Stimulated activated CD8-positive, alpha-beta memory T cell treated with anti-CD3 and anti-CD28 coated beads, Interleukin-4, amount 100 ng/mL, for 4 hours (primary cell): ENCODE measurements at regions not wholly inside any gene's neighbourhood (a gene's known extent, or its start where the extent isn't known, plus 50 kb on each side); places are given as distances from the start of the nearest gene placed in this dataset.
"Not testable (repeated sequence)": the region's sequence is repeated elsewhere in the genome, so short reads cannot be mapped to it uniquely, and the experiment has no call there.

Source experiments
- DNase-seq, 2 donors: peaks; one replicate each; pipeline ENCODE4 v3.0.0-alpha.2; 2020; ENCODE audit warnings: low read depth in 2 of 2, low spot score in 1 of 2

DNA sequence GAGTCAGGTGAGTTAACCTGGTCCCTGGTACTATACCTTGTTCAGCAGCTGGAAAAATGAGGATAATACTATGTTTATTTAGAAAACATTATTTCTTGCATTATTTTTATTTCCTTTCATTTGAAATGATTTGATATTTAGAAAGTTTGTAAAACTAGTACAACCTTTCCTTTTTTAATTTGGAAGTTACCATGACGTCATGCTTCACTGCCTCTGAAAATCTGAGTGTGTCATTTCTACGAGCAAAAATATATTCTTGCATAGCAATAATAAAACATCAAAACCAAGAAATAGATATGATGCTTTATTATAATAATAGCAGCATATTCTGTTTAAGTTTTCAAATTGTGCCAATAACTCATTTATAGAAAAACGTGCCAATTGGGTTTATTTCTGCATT, 1445.0 kb upstream of the RAG2 start:
- DNase-seq, result no peak

DNA sequence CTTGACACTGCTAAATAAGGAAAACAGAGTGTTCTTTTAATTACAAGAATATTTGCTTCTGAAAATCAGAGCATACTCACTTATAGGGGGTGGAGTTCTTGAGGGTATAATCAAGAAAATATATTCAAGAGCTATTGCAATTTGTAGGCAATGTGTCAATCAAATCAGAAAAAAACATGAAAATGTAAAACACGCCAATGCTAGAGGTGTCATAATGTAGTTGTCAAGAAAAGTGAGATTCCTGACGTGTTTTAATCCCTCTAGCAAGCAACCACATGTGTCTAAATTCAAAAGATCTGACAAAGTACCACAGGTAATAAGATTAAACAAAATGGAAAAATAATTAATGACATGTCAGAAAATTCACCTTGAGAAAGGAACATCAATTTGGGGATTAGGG, 1440.7 kb upstream of the RAG2 start:
- DNase-seq, result no peak

DNA sequence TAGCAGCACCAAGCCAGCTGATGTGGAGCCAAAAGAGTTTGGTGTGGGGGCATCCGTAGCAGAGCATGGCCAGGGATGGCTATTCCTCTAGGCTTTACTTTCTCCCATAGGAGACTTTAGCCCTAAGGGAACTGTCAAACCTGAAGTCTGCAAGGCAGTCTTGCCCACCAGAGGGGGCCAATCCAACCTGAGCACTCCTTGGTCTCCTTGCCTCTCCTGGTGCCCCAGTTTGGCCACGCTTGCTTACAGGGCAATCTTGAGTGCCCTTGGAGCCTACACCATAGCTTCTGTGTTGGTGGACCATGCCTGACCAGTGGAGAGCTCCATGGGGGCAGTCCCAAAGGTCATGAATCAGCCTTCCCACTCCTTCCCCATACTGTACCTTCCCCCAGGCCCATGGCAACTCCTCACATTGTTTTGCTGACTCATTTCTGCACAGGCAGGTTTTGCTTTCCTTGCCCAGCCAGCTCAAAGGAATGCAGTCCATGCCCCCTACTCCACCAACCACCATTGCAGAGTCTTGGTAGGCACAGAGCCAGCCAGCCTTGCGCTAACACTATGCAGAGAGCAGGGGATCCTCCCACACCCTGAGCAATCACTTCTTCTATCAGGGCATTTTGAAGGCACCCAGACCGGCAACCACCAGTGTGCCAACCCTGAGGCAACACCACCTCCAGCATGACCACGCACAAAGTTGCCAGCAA, 1421.2 kb upstream of the RAG2 start:
- no peak for DNase-seq

DNA sequence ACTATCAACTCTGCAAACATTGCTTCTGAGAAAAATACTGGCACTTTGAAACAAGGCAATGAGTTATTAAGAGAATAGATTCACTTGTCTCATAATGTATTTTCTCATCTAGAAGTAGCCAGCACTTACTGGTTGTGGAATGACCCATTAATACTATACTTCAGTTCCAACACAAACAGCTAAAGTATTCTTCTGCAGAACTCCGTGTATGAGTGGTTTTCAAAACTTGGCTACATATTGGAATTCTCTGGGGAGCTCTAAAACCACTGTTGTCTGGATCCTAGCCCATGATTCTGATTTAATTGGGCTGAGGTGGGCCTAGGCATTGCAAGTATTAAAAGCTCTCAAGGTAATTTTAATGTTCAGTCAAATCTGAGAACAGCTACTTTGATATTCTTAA, 1416.4 kb upstream of the RAG2 start:
- DNase-seq, result no peak

DNA sequence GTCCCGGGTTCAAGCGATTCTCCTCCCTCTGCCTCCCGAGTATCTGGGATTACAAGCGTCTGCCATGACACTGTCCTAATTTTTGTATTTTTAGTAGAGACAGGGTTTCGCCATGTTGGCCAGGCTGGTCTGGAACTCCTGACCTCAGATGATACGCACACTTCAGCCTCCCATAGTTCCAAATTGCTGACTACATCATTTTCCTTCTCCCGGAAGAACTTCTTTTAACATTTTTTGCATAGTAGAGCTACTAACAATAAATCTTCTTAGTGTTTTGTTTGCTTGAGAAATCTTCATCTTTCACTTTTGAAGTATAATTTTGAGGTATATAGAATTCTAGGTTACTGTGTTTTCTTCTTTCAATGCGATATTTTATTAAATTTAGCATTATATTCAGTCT, 1415.1 kb upstream of the RAG2 start:
- no peak for DNase-seq

DNA sequence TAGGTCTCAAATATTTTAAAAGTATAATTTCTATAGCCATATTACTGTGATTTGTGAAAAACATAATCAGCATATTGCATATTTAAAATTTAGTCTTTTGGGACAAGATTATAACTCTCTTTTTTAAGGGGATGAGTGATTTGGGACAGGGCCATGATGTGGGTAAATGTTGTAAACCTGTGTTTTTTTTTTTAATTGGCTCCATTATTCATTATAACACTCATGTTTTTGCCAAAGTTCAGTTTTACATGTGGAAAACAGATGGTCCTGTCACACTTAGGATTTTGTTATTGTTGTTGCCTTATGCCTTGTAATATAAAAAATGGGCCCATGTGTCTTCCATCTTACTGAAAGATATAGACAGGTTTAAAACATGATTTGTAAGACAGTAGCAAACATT, 1413.5 kb upstream of the RAG2 start:
- DNase-seq, result no peak

DNA sequence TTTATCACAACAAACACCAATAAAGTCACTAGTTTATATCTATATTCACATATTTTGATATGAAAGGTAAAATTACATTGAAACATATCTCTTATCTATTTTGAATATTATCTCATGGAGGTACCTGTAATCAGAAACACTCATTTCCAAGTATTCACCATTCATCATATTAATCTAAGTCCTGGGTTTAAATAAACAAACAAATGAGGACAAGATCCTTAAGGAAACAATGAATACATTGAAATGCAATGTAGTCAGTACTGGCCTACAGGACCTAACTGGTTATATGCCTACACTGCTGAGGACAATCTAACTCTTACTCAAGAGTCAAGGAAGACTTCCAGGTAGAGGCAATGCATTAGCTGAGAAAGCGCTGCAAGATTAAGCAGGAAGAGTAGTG, 1411.9 kb upstream of the RAG2 start:
- DNase-seq, result no peak

DNA sequence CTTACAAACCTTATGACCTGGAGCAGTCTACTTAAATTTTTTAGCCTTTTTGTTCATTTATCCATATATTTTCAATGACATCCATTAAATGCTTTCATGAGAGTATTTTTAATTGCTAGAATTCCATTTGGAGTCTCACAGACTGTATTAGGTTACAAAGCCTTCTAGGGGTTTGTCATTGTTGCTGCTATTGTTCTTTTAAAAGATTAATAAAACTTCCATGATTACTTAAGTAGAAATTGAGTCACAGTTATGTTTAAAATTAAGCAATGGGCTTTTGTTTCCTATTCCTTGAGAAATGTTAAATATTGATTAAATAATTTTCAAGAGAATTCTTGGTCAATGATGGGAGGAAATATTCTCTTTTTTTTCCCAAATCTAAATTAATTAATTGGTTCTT, 1408.4 kb upstream of the RAG2 start:
- DNase-seq, result no peak

DNA sequence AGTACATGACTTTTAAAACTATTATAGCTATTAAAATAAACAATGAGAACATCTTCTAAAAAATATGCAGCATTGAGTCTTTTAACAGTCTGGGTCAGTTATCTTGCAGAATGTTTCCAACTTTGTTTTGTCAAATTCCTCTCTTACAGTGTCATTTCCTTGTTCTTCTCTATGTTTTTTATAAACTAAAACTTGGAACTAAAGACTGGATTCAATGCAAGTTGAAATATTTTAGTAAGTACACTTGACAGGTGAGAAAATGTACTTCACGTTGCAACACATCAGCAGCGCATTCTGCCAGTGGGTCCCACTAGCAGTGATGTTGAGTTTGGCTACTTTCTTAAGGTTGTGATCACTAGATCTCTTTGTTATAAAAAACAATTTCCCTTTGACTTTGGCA, 1407.6 kb upstream of the RAG2 start:
- no peak for DNase-seq

DNA sequence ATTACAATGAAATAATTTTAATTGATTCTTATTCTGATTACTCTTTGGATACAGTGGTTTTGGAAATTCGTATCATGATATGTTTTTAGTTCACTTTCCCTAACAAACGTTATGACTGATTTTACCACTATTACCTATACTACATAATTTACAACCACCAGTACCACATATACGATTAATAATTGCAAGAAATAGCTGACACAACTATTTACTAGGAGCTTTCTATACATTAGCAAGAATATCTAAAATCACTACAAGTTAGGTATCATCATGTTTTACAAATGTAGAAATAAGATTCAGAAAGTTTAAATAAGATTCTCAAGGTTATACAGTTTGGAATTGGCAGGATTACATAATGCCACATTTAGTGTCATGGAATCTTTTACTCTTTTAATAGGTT, 1401.1 kb upstream of the RAG2 start:
- DNase-seq, result no peak

DNA sequence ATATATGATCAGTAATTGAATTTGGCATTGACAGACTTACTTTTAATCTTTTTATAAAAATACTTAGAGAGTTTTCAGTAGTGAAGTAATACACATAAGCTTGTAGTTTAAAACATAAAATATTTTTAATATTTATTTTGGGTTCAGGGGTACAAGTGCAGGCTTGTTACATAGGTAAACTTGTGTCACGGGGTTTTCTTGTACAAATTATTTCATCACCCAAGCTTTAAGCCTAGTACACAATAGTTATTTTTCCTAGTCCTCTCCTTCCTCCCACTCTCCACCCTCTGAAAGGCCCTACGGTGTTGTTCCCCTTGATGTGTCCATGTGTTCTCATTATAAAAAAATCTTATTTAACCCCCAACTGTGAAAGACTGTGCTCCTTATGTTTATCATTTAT, 1397.8 kb upstream of the RAG2 start:
- no peak for DNase-seq

DNA sequence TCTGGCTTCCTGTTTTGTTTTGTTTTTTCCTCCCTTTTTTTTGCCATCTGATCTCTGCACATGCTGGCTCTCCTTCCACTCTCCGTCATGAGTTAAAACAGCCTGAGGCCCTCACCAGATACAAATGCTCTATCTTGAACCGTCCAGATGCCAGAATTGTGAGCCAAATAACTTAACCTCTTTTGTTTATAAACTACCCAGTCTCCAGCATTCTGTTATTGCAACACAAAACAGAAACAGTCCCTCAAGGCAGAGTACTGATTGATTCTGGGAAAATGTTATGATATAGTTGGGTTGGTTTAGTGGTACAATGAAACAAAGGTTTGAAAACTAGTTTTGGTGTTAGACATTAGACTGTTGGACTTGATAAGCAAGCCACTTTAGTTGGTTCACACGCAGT, 1390.0 kb upstream of the RAG2 start:
- no peak for DNase-seq

DNA sequence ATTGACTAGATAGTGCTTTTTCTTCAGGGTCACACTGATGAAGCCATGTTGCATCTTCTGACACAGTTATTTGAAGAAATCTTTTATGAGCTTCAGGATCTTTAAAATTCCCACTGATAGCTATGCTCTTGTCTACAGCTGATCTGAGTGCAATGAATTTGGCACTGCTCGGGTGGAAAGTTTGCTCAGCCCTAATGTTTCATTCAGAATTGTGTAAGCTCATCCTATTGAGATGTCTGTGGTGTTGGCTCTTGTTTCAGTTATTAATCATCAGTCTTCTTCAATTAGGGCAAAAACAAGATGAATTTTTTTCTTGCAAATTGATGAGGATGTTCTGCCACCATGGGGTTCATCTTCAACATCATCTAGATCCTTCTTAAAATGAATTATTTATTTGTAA, 1387.0 kb upstream of the RAG2 start:
- no peak for DNase-seq

DNA sequence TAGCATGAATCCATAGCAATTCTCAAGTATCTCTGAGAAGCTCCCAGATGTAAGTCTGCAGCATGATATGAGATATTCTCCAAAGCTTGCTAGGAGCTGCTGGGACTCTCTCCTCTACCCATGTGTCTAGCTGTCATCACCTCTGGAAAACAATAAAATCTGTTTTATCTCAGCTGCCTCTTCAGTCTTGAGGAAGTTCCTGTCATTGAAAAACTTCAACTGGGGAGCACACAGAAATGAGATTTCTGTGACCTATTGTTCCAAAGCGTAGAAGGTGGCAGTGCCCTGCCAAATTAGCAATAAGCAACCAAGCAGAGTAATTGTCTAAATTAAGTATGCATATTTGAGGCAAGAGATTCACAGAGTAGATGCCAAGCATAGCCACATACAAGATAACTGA, 1380.6 kb upstream of the RAG2 start:
- DNase-seq, result no peak

DNA sequence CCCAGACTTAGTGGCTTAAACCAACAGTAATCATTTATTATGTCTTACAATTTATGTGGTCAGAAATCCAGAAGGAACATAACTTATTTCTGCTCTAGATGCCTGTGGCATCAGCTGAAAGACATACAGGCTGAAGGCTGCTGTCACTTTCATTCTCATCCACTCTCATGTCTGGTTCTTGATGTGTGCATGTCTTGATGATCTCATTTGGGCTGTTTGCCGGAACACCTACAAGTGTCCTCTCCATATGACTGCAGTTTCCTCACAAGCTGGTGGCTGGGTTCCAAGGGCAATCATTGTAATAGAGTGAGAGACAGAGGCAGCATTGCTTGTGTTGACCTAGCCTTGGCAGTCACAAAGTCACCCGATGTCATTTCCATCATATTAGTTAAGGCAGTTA, 1375.9 kb upstream of the RAG2 start:
- DNase-seq, result no peak

DNA sequence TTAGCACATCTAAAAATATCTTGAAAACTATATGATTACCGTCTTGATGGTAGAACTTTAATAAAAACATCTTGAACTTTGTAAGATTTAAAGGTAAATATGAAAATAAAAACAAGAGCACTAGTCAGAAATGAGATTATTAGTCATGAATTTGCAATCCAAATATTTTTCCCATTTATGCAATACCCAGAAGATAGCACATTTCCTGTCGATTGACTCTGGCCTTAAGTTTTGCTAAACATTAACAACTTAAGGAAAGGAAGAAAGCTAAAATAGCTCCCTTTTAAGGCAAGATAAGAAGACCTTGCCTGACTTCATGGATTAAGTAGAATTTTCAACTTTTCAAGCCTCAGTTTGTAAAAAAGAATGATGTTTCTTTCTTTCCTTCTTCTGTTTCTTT, 1374.7 kb upstream of the RAG2 start:
- no peak for DNase-seq

DNA sequence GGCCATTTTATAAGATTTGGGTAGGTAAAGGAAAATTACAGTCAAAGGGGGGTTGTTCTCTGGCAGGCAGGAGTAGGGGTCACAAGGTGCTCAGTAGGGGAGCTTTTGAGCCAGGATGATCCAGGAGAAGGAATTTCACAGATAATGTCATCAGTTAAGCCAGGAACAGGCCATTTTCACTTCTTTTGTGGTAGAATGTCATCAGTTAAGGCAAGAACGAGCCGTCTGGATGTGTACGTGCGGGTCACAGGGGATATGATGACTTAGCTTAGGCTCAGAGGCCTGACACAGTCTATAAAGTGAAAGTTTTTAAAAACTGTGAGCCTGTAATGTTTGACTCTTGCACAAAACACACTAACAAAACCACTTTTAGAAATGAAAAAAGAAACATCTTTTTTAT, 1371.3 kb upstream of the RAG2 start:
- DNase-seq, result not testable (repeated sequence)

DNA sequence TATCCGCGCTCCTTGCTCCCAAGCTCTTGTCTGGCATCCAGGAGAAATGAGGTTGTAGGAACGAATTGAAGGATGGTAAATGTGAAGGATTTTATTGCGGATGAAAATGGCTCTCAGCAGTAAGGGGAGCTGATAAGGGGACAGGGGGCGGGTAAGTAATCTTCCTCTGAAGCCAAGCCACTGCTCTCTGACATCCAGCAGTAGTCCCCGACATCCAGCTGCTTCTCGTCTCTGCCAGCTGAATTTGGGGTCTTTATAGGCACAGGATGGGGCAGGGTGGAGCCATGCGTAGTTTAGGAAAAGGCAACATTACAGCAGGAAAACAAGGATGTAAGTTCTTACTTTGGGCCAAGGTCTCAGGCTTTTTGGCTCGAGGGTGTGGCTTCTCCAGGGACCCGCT, 1370.1 kb upstream of the RAG2 start:
- no peak for DNase-seq

DNA sequence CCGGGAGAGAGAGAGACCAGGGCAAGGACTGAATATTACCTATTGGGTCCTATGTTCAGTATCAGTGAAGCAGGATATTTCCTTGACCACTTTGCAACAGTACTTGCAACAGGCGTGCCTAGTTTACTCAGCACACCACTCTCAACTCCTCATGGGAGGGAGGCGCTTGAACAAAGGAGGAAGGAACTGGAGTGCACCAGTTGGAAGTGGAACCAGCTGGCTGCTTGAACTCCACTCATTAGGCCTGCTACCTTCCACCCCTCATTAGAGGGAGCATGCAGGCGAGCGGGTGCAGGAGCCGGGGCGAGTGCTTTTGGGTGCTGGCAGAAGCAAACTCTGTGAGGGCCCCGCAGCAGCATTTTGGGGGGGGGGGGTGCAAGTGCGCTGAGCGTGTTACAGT, 1369.6 kb upstream of the RAG2 start:
- DNase-seq, result no peak

DNA sequence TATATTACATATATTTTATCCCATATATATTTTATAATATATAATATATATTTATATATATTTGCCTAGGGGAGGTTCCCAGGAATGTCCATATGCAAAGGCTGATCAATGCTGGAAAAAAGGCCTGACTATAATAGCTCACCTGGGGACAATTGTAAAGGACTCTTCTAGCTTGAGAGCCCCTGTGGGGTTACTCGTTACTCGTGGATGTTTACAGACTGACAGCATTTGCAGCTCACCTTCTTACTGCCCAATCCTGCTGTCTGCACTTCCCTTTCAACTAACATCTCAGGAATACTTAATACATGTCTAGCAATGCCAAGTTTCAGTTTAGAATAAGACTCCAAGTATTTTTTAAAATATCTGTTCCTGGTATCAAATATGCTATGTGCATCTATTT, 1365.4 kb upstream of the RAG2 start:
- DNase-seq, result no peak

DNA sequence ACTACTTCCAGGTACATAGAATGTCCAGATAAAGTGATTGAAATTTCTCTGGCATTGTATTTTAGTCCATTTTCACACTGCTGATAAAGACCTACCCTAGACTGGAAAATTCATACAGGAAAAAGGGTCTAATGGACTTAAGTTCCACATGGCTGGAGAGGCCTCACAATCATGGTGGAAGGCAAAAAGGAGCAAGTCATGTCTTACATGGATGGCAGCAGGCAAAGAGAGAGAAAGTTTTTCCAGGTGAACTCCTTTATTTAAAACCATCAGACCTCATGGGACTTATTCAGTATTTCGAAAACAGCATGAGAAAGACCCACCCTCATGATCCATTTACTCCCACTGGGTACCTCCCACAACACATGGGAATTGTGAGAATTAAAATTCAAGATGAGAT, 1359.7 kb upstream of the RAG2 start:
- DNase-seq, result no peak

DNA sequence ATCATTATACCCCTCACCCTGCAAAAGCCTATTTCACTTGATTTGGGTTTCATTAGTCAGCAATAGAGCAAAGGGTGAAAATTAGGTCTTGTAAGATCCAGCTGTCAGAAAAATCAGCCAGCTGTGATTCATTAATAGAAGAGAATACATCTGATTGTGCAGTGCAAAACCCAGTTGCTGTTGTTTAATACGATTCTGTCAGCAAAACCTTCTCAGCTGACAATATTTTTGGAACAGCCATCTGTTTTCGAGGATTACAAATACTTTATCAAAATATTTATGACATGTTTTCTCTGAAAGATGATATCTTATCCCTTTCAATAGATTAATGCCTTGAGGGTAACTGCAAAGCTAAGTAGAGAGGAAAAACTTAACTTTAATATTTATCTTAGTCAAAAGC, 1354.0 kb upstream of the RAG2 start:
- DNase-seq, result no peak

DNA sequence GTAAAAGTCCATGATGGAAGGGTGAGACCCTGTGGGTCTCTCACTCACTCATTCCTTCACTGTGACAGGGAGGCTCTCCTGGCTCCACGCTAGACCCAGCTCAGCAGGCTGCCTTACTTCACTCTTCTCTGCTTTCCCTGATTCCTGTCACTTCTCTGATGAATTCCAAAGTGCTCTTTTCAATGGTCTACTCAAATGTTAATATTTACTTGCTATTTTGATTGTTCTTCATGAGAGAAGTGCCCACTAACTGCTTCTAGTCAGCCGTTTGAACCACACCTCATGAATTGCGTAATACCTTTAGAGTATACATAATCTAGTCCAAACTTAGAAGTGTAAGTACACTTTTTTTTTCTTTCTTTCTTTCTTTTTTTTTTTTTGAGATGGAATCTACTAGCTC, 1350.2 kb upstream of the RAG2 start:
- DNase-seq, result no peak

DNA sequence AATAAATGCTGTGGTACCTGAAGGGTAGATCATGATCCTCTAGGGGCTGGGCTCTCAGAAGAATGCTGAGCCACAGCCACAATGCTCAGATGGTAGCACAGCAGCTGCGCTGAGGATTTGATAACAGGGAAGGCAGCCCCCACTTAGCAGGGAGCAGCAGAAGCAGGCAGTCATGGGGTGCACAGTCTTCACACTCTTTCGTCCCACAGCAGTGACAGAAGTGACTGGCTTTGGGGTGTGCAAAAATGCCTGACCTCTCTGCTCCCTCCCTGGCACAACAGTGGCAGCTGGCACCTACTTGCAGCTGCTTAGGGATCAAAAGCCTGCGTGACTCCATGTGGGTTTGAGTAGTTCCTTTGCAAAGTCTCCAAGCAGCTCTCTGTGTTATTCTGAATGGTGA, 1349.8 kb upstream of the RAG2 start:
- DNase-seq, result no peak
